Adrenal gland (tissue), 5 donors: ENCODE measurements at regions not wholly inside any gene's neighbourhood (a gene's known extent, or its start where the extent isn't known, plus 50 kb on each side); places are given as distances from the start of the nearest gene placed in this dataset.

Experiments
- POLR2A ChIP-seq, 2 donors: fragments of 450-650 bp; IDR thresholded peaks; one replicate each; pipeline ENCODE4 v1.6.1; 2017; ENCODE audit warnings: antibody characterized with exemption in 2 of 2, mild to moderate bottlenecking in 2 of 2, moderate library complexity in 1 of 2
- TF ChIP-seq, protein P1 (sequence below), 6 experiments: fragments of 450-650 bp in 4 of 6; fragments of 200-600 bp in 2 of 6; sonication (generic) in 1 of 6; IDR thresholded peaks; 1 replicate in 5 of 6; 2 replicates in 1 of 6; pipeline versions ENCODE4 v1.5.1 to v1.8.0; 2016 to 2021; ENCODE audit warnings: antibody characterized with exemption in 6 of 6, mild to moderate bottlenecking in 2 of 6, moderate library complexity in 1 of 6
- donor health status: DM: no; HTN: no; CAD: no.

DNA sequence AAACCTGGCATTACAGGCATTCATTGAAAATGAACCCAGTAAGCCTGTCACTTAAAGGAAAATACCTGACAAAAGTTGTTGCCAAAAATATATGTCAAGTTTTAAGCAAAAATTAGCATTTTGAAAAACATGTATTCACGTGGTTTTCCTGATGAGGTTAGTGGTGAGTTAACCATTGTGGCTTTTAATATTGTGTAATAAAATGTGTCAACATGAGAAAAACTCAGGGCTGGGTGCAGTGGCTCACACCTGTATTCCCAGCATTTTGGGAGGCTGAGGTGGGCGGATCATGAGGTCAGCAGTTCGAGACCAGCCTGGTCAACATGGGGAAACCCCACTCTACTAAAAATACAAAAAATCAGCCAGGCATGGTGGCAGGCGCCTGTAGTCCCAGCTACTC is 731.4 kb downstream of the KCNT2 start:
- TF ChIP-seq, protein P1, sequence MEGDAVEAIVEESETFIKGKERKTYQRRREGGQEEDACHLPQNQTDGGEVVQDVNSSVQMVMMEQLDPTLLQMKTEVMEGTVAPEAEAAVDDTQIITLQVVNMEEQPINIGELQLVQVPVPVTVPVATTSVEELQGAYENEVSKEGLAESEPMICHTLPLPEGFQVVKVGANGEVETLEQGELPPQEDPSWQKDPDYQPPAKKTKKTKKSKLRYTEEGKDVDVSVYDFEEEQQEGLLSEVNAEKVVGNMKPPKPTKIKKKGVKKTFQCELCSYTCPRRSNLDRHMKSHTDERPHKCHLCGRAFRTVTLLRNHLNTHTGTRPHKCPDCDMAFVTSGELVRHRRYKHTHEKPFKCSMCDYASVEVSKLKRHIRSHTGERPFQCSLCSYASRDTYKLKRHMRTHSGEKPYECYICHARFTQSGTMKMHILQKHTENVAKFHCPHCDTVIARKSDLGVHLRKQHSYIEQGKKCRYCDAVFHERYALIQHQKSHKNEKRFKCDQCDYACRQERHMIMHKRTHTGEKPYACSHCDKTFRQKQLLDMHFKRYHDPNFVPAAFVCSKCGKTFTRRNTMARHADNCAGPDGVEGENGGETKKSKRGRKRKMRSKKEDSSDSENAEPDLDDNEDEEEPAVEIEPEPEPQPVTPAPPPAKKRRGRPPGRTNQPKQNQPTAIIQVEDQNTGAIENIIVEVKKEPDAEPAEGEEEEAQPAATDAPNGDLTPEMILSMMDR (IDR thresholded peaks at IDR 0.05): no peak
- no peak for TF ChIP-seq POLR2A (IDR thresholded peaks at IDR 0.05)
